Activated T-cell treated with anti-CD3 and anti-CD28 coated beads for 48 hours (primary cell): ENCODE measurements at regions not wholly inside any gene's neighbourhood (a gene's known extent, or its start where the extent isn't known, plus 50 kb on each side); places are given as distances from the start of the nearest gene placed in this dataset.
"Not testable (repeated sequence)": the region's sequence is repeated elsewhere in the genome, so short reads cannot be mapped to it uniquely, and the experiment has no call there.

Source experiments
- DNase-seq: peaks from one replicate; pipeline ENCODE4 v3.0.0-alpha.2; 2020; ENCODE audit warnings: low read depth

- no peak for DNase-seq
Measured at GRCh38 chr14:39576258-39576657, 144.0 kb upstream of the FBXO33 start.

GRCh38 chr14:39568809-39569538 lies 136.7 kb upstream of the FBXO33 start:
- no peak for DNase-seq

DNA sequence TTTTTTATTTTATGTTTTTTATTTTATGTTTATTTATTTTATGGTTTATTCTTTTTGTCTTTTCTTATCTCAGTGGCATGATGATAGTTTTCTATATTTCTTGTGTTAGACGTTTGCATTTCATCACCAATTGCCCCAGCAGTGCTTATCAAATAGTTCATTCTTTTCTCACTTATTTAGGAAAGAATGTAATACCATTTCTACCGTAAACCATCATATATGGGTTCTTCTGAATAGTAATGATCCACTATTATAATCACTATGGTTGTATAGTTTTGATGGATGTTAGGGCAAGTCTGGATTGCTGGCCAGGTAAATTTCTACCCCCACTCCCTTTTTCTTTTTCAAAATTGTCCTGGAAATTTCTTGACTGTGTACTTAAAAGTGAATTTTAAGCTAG lies 134.6 kb upstream of the FBXO33 start:
- DNase-seq = no peak

DNA sequence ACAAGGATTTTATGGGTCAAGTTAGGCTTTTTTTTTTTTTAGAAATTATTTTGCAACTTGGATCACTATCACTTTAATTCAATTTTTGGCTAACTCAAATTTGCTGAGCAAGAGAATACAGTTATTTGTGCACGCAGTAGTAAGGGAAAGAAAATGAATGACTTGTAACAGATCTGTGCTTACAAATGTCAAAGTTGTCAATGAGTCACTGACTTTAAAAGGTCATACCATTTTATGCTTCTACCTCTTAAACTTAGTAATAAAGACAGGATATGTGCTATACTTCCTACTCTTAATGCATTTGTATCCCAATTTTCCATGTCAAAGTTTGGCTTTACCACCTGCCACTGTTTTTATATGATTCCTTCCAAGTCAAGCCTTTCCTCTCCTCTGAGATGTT lies 131.1 kb upstream of the FBXO33 start:
- no peak for DNase-seq

DNA sequence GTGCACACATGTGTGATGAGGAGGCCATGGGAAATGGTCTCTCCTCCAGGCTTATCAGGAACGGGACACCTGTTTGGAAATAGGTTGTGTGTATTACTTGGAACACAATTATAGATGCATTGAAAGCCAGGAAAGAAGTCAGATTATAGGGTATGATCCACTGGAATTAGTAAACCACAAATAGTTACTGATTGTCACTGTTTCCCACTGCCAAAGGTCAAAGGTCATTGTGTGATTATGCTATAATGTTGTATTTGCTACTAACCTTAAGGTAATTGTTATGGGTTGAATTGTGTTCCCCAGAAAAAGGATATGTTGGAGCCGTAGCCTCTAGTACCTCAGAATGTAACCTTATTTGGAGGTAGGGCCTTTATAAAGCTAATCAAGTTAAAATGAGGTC lies 129.9 kb upstream of the FBXO33 start:
- DNase-seq = no peak

- no peak for DNase-seq
Measured at GRCh38 chr14:39558525-39558924, 126.3 kb upstream of the FBXO33 start.

GRCh38 chr14:39555749-39556148 lies 123.5 kb upstream of the FBXO33 start:
- DNase-seq = no peak

DNA sequence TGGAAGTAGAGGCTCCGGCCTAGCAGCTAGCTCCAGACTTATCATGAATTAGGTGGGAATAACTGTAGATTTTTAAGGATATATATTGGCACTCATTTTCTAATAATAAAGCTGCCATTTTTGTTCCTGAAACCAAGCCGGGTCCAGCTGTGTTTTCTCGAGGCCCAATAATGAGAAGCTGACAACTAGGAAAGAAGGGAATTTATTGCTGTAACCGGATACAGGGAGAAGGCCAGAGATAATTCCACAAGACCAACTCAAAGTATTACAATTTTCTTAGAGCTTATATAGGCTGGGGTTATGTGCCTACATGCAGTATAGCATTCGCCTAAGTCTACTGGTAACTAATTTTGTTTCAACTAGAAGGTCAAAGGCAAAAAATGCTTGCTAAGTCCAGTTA lies 122.3 kb upstream of the FBXO33 start:
- no peak for DNase-seq

DNA sequence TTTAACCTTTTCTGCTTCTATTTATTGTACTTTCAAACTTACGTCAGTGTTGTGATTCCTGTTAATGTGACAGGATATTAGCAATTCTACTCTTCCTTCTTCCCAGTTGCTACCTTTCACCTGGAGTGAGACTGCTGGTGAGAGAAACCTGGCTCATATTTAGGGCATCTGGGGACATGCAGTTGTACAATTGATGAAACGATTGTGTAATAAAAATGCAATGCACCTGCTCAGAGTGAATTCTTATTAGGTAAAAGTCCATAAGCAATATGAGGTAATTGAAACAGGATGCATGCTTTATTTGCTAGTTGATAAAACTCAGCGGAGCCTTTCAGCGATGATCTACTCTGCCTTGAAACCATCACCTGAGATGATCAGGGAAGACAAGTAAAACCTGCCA lies 116.1 kb upstream of the FBXO33 start:
- no peak for DNase-seq

- DNase-seq = no peak
Measured at GRCh38 chr14:39547845-39548244, 115.6 kb upstream of the FBXO33 start.

DNA sequence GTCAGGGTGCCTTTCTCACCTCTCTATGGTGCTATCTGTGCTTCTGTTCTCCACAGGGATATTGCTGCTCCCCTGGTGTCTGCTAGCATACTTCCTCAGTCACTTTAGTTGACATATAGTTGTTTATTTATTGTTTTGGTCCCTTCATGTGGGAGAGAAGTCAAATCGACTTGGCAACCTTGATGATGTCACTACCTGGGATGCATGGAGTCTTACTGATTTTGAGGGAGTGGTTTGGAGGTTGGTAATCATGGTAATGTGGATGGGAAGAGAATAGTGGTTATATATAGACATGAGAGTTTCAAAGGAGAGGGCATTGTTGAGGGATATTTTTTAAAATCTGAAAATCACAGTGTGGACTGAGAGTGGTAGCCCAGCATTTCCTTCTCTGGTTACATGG lies 73.6 kb upstream of the FBXO33 start:
- no peak for DNase-seq

DNA sequence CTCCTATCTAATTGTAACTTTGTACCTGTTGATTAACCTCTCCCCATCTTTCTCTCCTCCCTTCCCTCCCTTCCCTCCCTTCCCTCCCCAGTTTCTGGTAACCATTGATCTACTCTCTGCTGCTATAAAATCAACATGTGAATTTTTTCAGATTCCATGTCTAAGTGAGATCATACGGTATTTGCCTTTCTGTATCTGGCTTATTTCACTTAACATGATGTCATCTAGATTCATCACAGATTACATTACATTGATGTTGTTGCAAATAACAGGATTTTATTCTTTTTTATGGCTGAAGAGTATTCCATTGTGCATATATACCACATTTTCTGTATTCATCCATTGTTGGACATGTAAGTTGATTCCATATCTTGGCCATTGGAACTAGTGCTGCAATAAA lies 68.0 kb upstream of the FBXO33 start:
- DNase-seq = no peak

GRCh38 chr14:39499514-39499913 lies 67.3 kb upstream of the FBXO33 start:
- no peak for DNase-seq

DNA sequence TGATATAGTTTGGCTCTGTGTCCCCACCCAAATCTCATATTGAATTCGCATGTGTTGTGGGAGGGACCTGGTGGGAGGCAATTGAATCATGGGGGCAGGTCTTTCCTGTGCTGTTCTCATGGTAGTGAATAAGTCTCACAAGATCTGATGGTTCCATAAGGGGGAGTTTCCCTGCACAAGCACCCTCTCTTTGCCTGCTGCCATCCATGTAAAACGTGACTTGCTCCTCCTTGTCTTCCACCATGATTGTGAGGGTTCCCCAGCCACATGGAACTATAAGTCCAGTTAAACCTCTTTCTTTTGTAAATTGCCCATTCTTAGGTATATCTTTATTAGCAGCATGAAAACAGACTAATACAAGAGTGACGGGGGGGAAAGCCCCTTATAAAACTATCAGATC lies 65.4 kb upstream of the FBXO33 start:
- DNase-seq = not testable (repeated sequence)

DNA sequence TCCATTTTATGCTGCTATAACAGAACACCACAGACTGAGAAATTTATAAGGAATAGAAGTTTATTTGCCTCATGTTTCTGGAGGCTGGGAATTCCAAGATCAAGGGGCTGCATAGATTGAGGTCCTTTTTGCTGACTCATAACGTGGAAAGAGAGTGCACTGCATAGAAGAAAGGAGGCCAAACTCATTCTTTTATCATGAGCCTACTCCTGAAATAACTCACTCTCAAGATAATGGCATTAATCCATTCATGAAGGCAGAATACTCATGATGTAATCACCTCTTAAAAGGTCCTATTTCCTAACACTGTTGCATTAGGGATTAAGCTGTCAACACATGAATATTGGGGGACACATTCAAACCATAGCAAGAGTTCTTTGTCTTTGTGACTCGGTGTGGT lies 60.0 kb upstream of the FBXO33 start:
- DNase-seq = no peak

DNA sequence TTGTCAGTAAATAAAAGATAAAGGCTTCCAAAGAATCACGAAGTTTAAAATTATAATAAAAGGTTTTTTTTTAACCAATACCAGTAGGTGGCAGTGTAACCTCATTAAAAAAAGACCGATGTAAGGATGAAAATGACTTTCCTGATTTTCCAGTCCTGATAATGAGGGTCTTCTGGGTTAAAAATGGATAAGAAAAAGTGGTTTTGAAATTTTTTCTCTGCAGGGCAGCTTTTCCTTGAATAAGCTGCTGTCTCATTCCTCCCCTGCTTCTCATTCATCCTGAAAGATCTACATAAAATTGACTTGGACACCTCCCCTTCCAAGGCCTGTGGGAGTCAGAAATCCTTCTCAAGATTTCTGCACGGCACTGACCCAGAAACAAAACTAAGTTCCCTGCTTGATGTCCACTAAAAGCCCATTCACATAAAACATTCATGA lies 58.9 kb upstream of the FBXO33 start:
- no peak for DNase-seq

GRCh38 chr14:39488600-39488999 lies 56.4 kb upstream of the FBXO33 start:
- no peak for DNase-seq

GRCh38 chr14:39483682-39484081 lies 51.4 kb upstream of the FBXO33 start:
- DNase-seq = no peak
